GM12878 (cell line): ENCODE measurements at regions not wholly inside any gene's neighbourhood (a gene's known extent, or its start where the extent isn't known, plus 50 kb on each side); places are given as distances from the start of the nearest gene placed in this dataset.

ENCODE experiments used
- BCLAF1 ChIP-seq: fragments of 450-650 bp; IDR thresholded peaks from 2 replicates; pipeline ENCODE4 v1.6.1; 2017; ENCODE audit warnings: antibody characterized with exemption, mild to moderate bottlenecking, moderate library complexity
- CREB1 ChIP-seq: IDR thresholded peaks from 2 replicates; pipeline ENCODE4 v1.6.1; 2012; ENCODE audit warnings: low read depth, mild to moderate bottlenecking, inconsistent platforms
- CTCF ChIP-seq, 3 experiments: IDR thresholded peaks in 2 of 3; conservative IDR thresholded peaks in 1 of 3; 2 replicates each; pipeline ENCODE4 v1.5.1; 2011; ENCODE audit warnings: low read depth in 3 of 3, low read length in 3 of 3, mild to moderate bottlenecking in 3 of 3, control low read depth in 2 of 3, moderate library complexity in 2 of 3, inconsistent platforms in 1 of 3, mixed read lengths in 1 of 3; ENCODE audit not compliant: control insufficient read depth in 2 of 3, insufficient read depth in 1 of 3; ENCODE audit errors: extremely low read depth in 1 of 3
- CUX1 ChIP-seq: IDR thresholded peaks from 2 replicates; pipeline ENCODE4 v1.6.1; 2012; ENCODE audit warnings: improper control_type of control experiment, low read depth, low read length; ENCODE audit not compliant: insufficient replicate concordance
- MAX ChIP-seq: IDR thresholded peaks from 2 replicates; pipeline ENCODE4 v1.6.1; 2012; ENCODE audit warnings: low read depth, low read length, improper control_type of control experiment
- NFIC ChIP-seq: IDR thresholded peaks from 2 replicates; pipeline ENCODE4 v1.6.1; 2012; ENCODE audit warnings: low read depth, mild to moderate bottlenecking, inconsistent platforms, low read length, moderate library complexity
- NR2C2 ChIP-seq: IDR thresholded peaks from 2 replicates; pipeline ENCODE4 v1.6.1; 2011; ENCODE audit warnings: borderline replicate concordance, low read depth; ENCODE audit not compliant: control insufficient read depth, insufficient read length
- NRF1 ChIP-seq: conservative IDR thresholded peaks from 2 replicates; pipeline ENCODE4 v1.6.1; 2011; ENCODE audit warnings: mild to moderate bottlenecking, low read depth, low read length, improper control_type of control experiment
- POLR2AphosphoS5 ChIP-seq: IDR thresholded peaks from 2 replicates; pipeline ENCODE4 v1.6.1; 2011; ENCODE audit warnings: mild to moderate bottlenecking, low read length, inconsistent platforms
- RAD21 ChIP-seq: IDR thresholded peaks from 2 replicates; pipeline ENCODE4 v1.6.1; 2011; ENCODE audit warnings: mild to moderate bottlenecking, low read depth, low read length, moderate library complexity; ENCODE audit not compliant: insufficient read depth
- REST ChIP-seq: IDR thresholded peaks from 2 replicates; pipeline ENCODE4 v1.6.1; 2012; ENCODE audit warnings: mild to moderate bottlenecking, low read depth, low read length
- YY1 ChIP-seq: IDR thresholded peaks from 2 replicates; pipeline ENCODE4 v1.6.1; 2011; ENCODE audit warnings: low read depth, mild to moderate bottlenecking, low read length
- ZBTB40 ChIP-seq: fragments of 450-650 bp; IDR thresholded peaks from 2 replicates; pipeline ENCODE4 v1.6.1; 2016; ENCODE audit warnings: mild to moderate bottlenecking, moderate library complexity, borderline replicate concordance
- ZNF207 ChIP-seq: fragments of 450-650 bp; IDR thresholded peaks from 2 replicates; pipeline ENCODE4 v1.6.1; 2014; ENCODE audit warnings: antibody characterized with exemption, mild to moderate bottlenecking, borderline replicate concordance

GRCh38 chr22:27538666-27539065, 262.9 kb downstream of the MN1 start:
- no peak for TF ChIP-seq NR2C2
- TF ChIP-seq CTCF (IDR thresholded peaks at IDR 0.05 in 2 of 3, conservative IDR thresholded peaks at IDR 0.05 in 1 of 3; ENCODE audit: control insufficient read depth in 2 of 3, extremely low read depth in 1 of 3, insufficient read depth in 1 of 3, low read depth in 3 of 3, low read length in 3 of 3) = no peak
- no peak for TF ChIP-seq YY1
- TF ChIP-seq BCLAF1 = no peak
- TF ChIP-seq MAX = no peak
- TF ChIP-seq POLR2AphosphoS5 = no peak
- no peak for TF ChIP-seq ZBTB40
- TF ChIP-seq REST = no peak
- no peak for TF ChIP-seq NFIC
- TF ChIP-seq ZNF207 = no peak
- no peak for TF ChIP-seq CUX1
- TF ChIP-seq RAD21 = no peak
- no peak for TF ChIP-seq CREB1
- no peak for TF ChIP-seq NRF1
